Stimulated activated CD8-positive, alpha-beta memory T cell treated with anti-CD3 and anti-CD28 coated beads, Interleukin-15, amount 100 ng/mL, for 24 hours (primary cell): ENCODE measurements at regions not wholly inside any gene's neighbourhood (a gene's known extent, or its start where the extent isn't known, plus 50 kb on each side); places are given as distances from the start of the nearest gene placed in this dataset.
"Not testable (repeated sequence)": the region's sequence is repeated elsewhere in the genome, so short reads cannot be mapped to it uniquely, and the experiment has no call there.

ENCODE experiments used
- DNase-seq: peaks from one replicate; pipeline ENCODE4 v3.0.0-alpha.2; 2020; ENCODE audit warnings: low read depth

- DNase-seq: no peak
Observed at GRCh38 chr10:29722777-29723176, 88.0 kb upstream of the SVIL start.

- DNase-seq: no peak
Observed at GRCh38 chr10:29720149-29720548, 85.4 kb upstream of the SVIL start.

- no peak for DNase-seq
Observed at GRCh38 chr10:29719281-29719675, 84.5 kb upstream of the SVIL start.

- no peak for DNase-seq
Observed at GRCh38 chr10:29715296-29715695, 80.5 kb upstream of the SVIL start.

GRCh38 chr10:29714096-29714874 is 79.5 kb upstream of the SVIL start:
- DNase-seq: no peak

GRCh38 chr10:29713450-29713849 is 78.7 kb upstream of the SVIL start:
- DNase-seq: no peak

- DNase-seq: no peak
Observed at GRCh38 chr10:29712108-29712507, 77.3 kb upstream of the SVIL start.

GRCh38 chr10:29710128-29710527 is 75.4 kb upstream of the SVIL start:
- no peak for DNase-seq

GRCh38 chr10:29709484-29710002 is 74.8 kb upstream of the SVIL start:
- no peak for DNase-seq

GRCh38 chr10:29703271-29703670 is 68.5 kb upstream of the SVIL start:
- DNase-seq: no peak

GRCh38 chr10:29702273-29703164 is 67.7 kb upstream of the SVIL start:
- DNase-seq: no peak

GRCh38 chr10:29701306-29701705 is 66.5 kb upstream of the SVIL start:
- no peak for DNase-seq

- DNase-seq: no peak
Observed at GRCh38 chr10:29699621-29700020, 64.8 kb upstream of the SVIL start.

- DNase-seq: no peak
Observed at GRCh38 chr10:29698773-29699490, 64.2 kb upstream of the SVIL start.

GRCh38 chr10:29696581-29696980 is 61.8 kb upstream of the SVIL start:
- DNase-seq: not testable (repeated sequence)

- DNase-seq: no peak
Observed at GRCh38 chr10:29694121-29694520, 59.4 kb upstream of the SVIL start.

- DNase-seq: no peak
Observed at GRCh38 chr10:29692121-29692539, 57.4 kb upstream of the SVIL start.

- no peak for DNase-seq
Observed at GRCh38 chr10:29691564-29692072, 56.8 kb upstream of the SVIL start.

GRCh38 chr10:29689001-29689400 is 54.2 kb upstream of the SVIL start:
- DNase-seq: no peak

GRCh38 chr10:29688230-29688661 is 53.5 kb upstream of the SVIL start:
- DNase-seq: no peak

- DNase-seq: no peak
Observed at GRCh38 chr10:29687421-29688164, 52.8 kb upstream of the SVIL start.
